ENCODE measurements at regions not wholly inside any gene's neighbourhood (a gene's known extent, or its start where the extent isn't known, plus 50 kb on each side); places are given as distances from the start of the nearest gene placed in this dataset.
A peak's percentile ranks its signal among the peaks of the same experiment; 100 is the strongest.

DNA sequence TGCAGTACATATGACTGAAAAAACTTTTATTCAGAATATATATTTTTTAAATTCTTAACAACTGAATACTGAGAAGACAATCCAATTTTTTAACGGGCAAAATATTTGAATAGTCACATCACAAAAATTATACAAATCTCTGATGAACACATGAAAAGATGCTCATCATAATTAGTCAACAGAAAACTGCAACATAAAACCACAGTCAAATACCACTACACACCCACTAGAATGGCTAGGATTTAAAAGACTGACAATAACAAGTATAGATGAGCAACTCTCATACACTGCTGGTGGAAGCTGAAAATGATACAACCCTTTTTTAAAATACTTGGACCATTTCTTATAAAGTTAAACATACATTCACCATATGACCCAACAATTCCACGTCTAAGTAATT lies 87.7 kb upstream of the TNFSF4 start:
- no peak overlapping the region for H3K4me3 ChIP-seq (ENCODE audit: low read length)
- no peak overlapping the region for H2BK5ac ChIP-seq (ENCODE audit: low read length)
- no peak overlapping the region for H4K5ac ChIP-seq (ENCODE audit: low read length)
- H3K4ac ChIP-seq (ENCODE audit: low read depth, low read length): no peak overlapping the region
- H3K4me1 ChIP-seq (ENCODE audit: control insufficient read depth, low read depth, low read length): no peaks in the 10 kb centered on the region
- no peak overlapping the region for H2AK5ac ChIP-seq (ENCODE audit: low read length)
- no peak overlapping the region for H3K27ac ChIP-seq (ENCODE audit: low read depth, low read length)
- H3K18ac ChIP-seq (ENCODE audit: low read length): no peak overlapping the region
- H2BK15ac ChIP-seq (replicated peaks; ENCODE audit: low read depth): no peak overlapping the region
- no peak overlapping the region for H3K9ac ChIP-seq (ENCODE audit: low read length)
- no CpG with 5 or more reads among the region's 2 CpGs for WGBS (ENCODE audit: extremely low coverage, insufficient coverage, low lambda C conversion rate)
- H3K56ac ChIP-seq (ENCODE audit: low read length): no peak overlapping the region
- no peaks in the 10 kb centered on the region for H3K27me3 ChIP-seq (ENCODE audit: insufficient read depth, low read length, poor library complexity)
- H2BK120ac ChIP-seq (ENCODE audit: low read depth, low read length): no peak overlapping the region
- no peak overlapping the region for H4K8ac ChIP-seq (ENCODE audit: low read depth, low read length)
- no peaks in the 10 kb centered on the region for H3K36me3 ChIP-seq (ENCODE audit: control insufficient read depth, insufficient read depth, low read length)
- no peaks in the 10 kb centered on the region for H3K79me2 ChIP-seq (ENCODE audit: control insufficient read depth, insufficient read depth, low read length)
- no peak for DNase-seq
- no peak overlapping the region for H3K23ac ChIP-seq (ENCODE audit: low read length)
- H3K4me2 ChIP-seq (ENCODE audit: low read length): no peak overlapping the region
- no peaks in the 10 kb centered on the region for H3K79me1 ChIP-seq (ENCODE audit: low read length)

GRCh38 chr1:173295391-173295790 lies 88.3 kb upstream of the TNFSF4 start:
- no peaks in the 10 kb centered on the region for H3K79me2 ChIP-seq (ENCODE audit: control insufficient read depth, insufficient read depth, low read length)
- no peak overlapping the region for H3K18ac ChIP-seq (ENCODE audit: low read length)
- H3K4ac ChIP-seq (ENCODE audit: low read depth, low read length): no peak overlapping the region
- H3K4me2 ChIP-seq (ENCODE audit: low read length): no peak overlapping the region
- no CpG with 5 or more reads among the region's 1 CpG for WGBS (ENCODE audit: extremely low coverage, insufficient coverage, low lambda C conversion rate)
- no peaks in the 10 kb centered on the region for H3K4me1 ChIP-seq (ENCODE audit: control insufficient read depth, low read depth, low read length)
- no peaks in the 10 kb centered on the region for H3K36me3 ChIP-seq (ENCODE audit: control insufficient read depth, insufficient read depth, low read length)
- no peak overlapping the region for H3K56ac ChIP-seq (ENCODE audit: low read length)
- no peak overlapping the region for H2BK15ac ChIP-seq (replicated peaks; ENCODE audit: low read depth)
- H4K5ac ChIP-seq (ENCODE audit: low read length): no peak overlapping the region
- H2AK5ac ChIP-seq (ENCODE audit: low read length): no peak overlapping the region
- no peak overlapping the region for H3K9ac ChIP-seq (ENCODE audit: low read length)
- no peak overlapping the region for H3K27ac ChIP-seq (ENCODE audit: low read depth, low read length)
- no peak for DNase-seq
- no peaks in the 10 kb centered on the region for H3K79me1 ChIP-seq (ENCODE audit: low read length)
- H3K4me3 ChIP-seq (ENCODE audit: low read length): no peak overlapping the region
- no peak overlapping the region for H2BK120ac ChIP-seq (ENCODE audit: low read depth, low read length)
- H2BK5ac ChIP-seq (ENCODE audit: low read length): no peak overlapping the region
- H4K8ac ChIP-seq (ENCODE audit: low read depth, low read length): no peak overlapping the region
- no peaks in the 10 kb centered on the region for H3K27me3 ChIP-seq (ENCODE audit: insufficient read depth, low read length, poor library complexity)
- H3K23ac ChIP-seq (ENCODE audit: low read length): no peak overlapping the region

- no peaks in the 10 kb centered on the region for H3K79me1 ChIP-seq (ENCODE audit: low read length)
- DNase-seq: no peak
- H3K27ac ChIP-seq (ENCODE audit: low read depth, low read length): no peak overlapping the region
- no peaks in the 10 kb centered on the region for H3K36me3 ChIP-seq (ENCODE audit: control insufficient read depth, insufficient read depth, low read length)
- no peak overlapping the region for H2BK5ac ChIP-seq (ENCODE audit: low read length)
- no peak overlapping the region for H3K4me2 ChIP-seq (ENCODE audit: low read length)
- H3K4ac ChIP-seq (ENCODE audit: low read depth, low read length): no peak overlapping the region
- H3K56ac ChIP-seq (ENCODE audit: low read length): no peak overlapping the region
- WGBS (ENCODE audit: extremely low coverage, insufficient coverage, low lambda C conversion rate): no CpG with 5 or more reads among the region's 1 CpG
- H4K5ac ChIP-seq (ENCODE audit: low read length): no peak overlapping the region
- H2BK120ac ChIP-seq (ENCODE audit: low read depth, low read length): no peak overlapping the region
- no peak overlapping the region for H3K18ac ChIP-seq (ENCODE audit: low read length)
- no peak overlapping the region for H4K8ac ChIP-seq (ENCODE audit: low read depth, low read length)
- no peak overlapping the region for H2AK5ac ChIP-seq (ENCODE audit: low read length)
- H3K23ac ChIP-seq (ENCODE audit: low read length): no peak overlapping the region
- no peaks in the 10 kb centered on the region for H3K79me2 ChIP-seq (ENCODE audit: control insufficient read depth, insufficient read depth, low read length)
- no peak overlapping the region for H3K4me3 ChIP-seq (ENCODE audit: low read length)
- H3K9ac ChIP-seq (ENCODE audit: low read length): no peak overlapping the region
- no peak overlapping the region for H2BK15ac ChIP-seq (replicated peaks; ENCODE audit: low read depth)
- no peaks in the 10 kb centered on the region for H3K27me3 ChIP-seq (ENCODE audit: insufficient read depth, low read length, poor library complexity)
- no peaks in the 10 kb centered on the region for H3K4me1 ChIP-seq (ENCODE audit: control insufficient read depth, low read depth, low read length)
These were observed 88.9 kb upstream of the TNFSF4 start for GRCh38 chr1:173295995-173296394.

- no peak overlapping the region for H2BK15ac ChIP-seq (replicated peaks; ENCODE audit: low read depth)
- no peak overlapping the region for H3K4me2 ChIP-seq (ENCODE audit: low read length)
- no peak overlapping the region for H3K56ac ChIP-seq (ENCODE audit: low read length)
- H2BK120ac ChIP-seq (ENCODE audit: low read depth, low read length): no peak overlapping the region
- H3K27me3 ChIP-seq (ENCODE audit: insufficient read depth, low read length, poor library complexity): no peaks in the 10 kb centered on the region
- no peak overlapping the region for H3K27ac ChIP-seq (ENCODE audit: low read depth, low read length)
- no peak for DNase-seq
- H2AK5ac ChIP-seq (ENCODE audit: low read length): no peak overlapping the region
- WGBS (ENCODE audit: extremely low coverage, insufficient coverage, low lambda C conversion rate): no CpG with 5 or more reads among the region's 4 CpGs
- H2BK5ac ChIP-seq (ENCODE audit: low read length): no peak overlapping the region
- H4K5ac ChIP-seq (ENCODE audit: low read length): no peak overlapping the region
- H3K79me2 ChIP-seq (ENCODE audit: control insufficient read depth, insufficient read depth, low read length): no peaks in the 10 kb centered on the region
- no peaks in the 10 kb centered on the region for H3K79me1 ChIP-seq (ENCODE audit: low read length)
- H3K4ac ChIP-seq (ENCODE audit: low read depth, low read length): no peak overlapping the region
- H3K9ac ChIP-seq (ENCODE audit: low read length): no peak overlapping the region
- H3K18ac ChIP-seq (ENCODE audit: low read length): no peak overlapping the region
- no peaks in the 10 kb centered on the region for H3K36me3 ChIP-seq (ENCODE audit: control insufficient read depth, insufficient read depth, low read length)
- H3K4me3 ChIP-seq (ENCODE audit: low read length): no peak overlapping the region
- H3K23ac ChIP-seq (ENCODE audit: low read length): no peak overlapping the region
- no peaks in the 10 kb centered on the region for H3K4me1 ChIP-seq (ENCODE audit: control insufficient read depth, low read depth, low read length)
- H4K8ac ChIP-seq (ENCODE audit: low read depth, low read length): no peak overlapping the region
These were observed 90.8 kb upstream of the TNFSF4 start for GRCh38 chr1:173297798-173298391.

GRCh38 chr1:173300061-173301044 lies 93.2 kb upstream of the TNFSF4 start:
- H3K79me1 ChIP-seq (ENCODE audit: low read length): no peaks in the 10 kb centered on the region
- no peaks in the 10 kb centered on the region for H3K27me3 ChIP-seq (ENCODE audit: insufficient read depth, low read length, poor library complexity)
- no peak overlapping the region for H3K4me3 ChIP-seq (ENCODE audit: low read length)
- H3K27ac ChIP-seq (ENCODE audit: low read depth, low read length): no peak overlapping the region
- H2AK5ac ChIP-seq (ENCODE audit: low read length): no peak overlapping the region
- WGBS (ENCODE audit: extremely low coverage, insufficient coverage, low lambda C conversion rate): no CpG with 5 or more reads among the region's 5 CpGs
- H4K5ac ChIP-seq (ENCODE audit: low read length): no peak overlapping the region
- H3K4ac ChIP-seq (ENCODE audit: low read depth, low read length): no peak overlapping the region
- H2BK15ac ChIP-seq (replicated peaks; ENCODE audit: low read depth): no peak overlapping the region
- H4K8ac ChIP-seq (ENCODE audit: low read depth, low read length): peak overlapping the region; percentile 56
- no peaks in the 10 kb centered on the region for H3K36me3 ChIP-seq (ENCODE audit: control insufficient read depth, insufficient read depth, low read length)
- peak overlapping the region; percentile 39 for H3K18ac ChIP-seq (ENCODE audit: low read length)
- H3K79me2 ChIP-seq (ENCODE audit: control insufficient read depth, insufficient read depth, low read length): no peaks in the 10 kb centered on the region
- H3K4me1 ChIP-seq (ENCODE audit: control insufficient read depth, low read depth, low read length): no peaks in the 10 kb centered on the region
- no peak overlapping the region for H2BK5ac ChIP-seq (ENCODE audit: low read length)
- no peak overlapping the region for H3K4me2 ChIP-seq (ENCODE audit: low read length)
- no peak overlapping the region for H3K23ac ChIP-seq (ENCODE audit: low read length)
- H3K9ac ChIP-seq (ENCODE audit: low read length): no peak overlapping the region
- no peak overlapping the region for H2BK120ac ChIP-seq (ENCODE audit: low read depth, low read length)
- H3K56ac ChIP-seq (ENCODE audit: low read length): no peak overlapping the region
- no peak for DNase-seq
